Umbilical cord (tissue), 1 donor: ENCODE measurements at regions not wholly inside any gene's neighbourhood (a gene's known extent, or its start where the extent isn't known, plus 50 kb on each side); places are given as distances from the start of the nearest gene placed in this dataset.
A peak's percentile ranks its signal among the peaks of the same experiment; 100 is the strongest.

Experiments
- DNase-seq: peaks from one replicate; pipeline ENCODE4 v3.0.0-alpha.2; 2015; ENCODE audit warnings: low spot score

- DNase-seq = no peak
These were observed 193.6 kb upstream of the CEP162 start for GRCh38 chr6:84421031-84421430.

DNA sequence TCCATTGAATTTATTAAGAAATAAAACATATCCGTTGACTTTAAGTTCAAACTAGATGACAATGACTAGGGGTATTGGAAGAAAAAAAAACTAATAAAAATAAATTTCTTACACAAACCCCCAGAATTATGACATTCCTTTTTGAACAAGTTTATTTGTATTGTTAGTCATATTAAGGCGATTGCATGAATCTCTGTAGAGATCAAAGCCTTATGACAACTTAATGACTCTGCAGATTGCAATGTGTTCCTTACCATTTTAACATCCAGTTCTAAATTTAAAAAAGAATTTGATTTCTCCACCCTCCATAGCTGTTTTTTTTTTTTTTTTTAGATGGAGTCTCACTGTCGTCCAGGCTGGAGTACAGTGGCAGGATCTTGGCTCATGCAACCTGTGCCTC is 189.8 kb upstream of the CEP162 start:
- DNase-seq = no peak

DNA sequence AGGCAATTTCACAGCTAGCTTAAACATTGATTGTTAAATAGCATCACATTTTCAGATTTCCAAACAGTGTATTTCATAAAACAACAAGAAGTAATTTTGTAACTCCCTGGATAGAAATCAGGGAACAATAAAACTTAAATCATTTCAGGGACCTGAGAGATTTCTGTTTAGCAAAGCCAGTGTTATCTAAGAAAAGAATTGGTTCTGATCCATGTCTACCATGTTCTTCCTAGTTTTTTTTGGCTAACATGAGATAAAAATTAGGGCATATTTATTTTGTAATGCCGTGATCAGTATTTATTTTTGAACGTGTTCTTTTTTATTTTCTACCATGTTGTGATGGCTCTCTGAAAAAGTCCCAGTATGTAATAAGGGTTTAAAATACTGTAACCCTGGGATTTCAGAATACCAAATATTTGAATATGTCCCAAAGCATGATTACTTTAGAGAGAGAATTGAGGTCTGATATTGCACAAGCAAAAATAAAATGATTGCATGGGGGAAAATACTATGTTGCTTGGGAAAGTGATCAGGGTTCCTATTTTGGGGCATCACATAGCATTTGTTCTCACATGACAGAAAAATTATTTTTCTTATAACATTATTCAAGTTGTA is 188.7 kb upstream of the CEP162 start:
- DNase-seq = no peak

DNA sequence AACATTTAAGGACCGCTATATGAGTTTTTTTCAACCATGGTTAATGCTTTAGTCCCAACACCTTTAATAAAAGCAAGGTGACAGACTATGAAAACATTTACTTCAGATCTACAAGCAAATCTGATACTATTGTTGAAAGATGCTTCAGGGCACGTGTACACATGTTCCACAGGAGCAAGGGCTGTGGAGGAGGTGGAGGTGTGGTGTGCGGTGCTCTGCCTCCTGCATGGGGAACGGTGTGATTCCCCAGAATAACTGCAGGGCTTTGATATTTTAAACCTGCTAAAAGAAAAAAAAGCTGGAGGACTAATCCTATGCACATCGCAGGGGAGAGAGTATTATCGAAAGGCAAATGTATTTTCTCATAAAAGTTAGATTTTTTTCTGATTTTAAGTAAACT is 188.1 kb upstream of the CEP162 start:
- no peak for DNase-seq

DNA sequence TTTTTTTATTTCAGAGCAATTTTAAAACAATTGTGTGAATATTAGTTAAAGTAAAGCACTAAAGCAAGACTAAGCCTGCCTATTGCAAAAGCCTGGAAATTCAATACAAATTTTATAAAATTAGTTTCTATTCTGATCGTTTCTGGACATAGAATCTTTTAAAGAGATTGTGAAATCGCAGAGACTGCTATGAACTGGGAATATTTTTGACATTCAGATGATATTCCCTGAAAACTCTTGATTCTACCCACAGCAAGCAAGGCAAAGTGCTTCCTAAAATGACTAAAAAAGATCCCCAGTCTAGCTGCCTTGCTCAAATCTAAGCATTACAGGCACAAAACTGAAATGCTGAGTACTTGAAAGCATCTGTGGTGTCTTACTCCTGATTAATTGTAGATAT is 187.6 kb upstream of the CEP162 start:
- DNase-seq = no peak

DNA sequence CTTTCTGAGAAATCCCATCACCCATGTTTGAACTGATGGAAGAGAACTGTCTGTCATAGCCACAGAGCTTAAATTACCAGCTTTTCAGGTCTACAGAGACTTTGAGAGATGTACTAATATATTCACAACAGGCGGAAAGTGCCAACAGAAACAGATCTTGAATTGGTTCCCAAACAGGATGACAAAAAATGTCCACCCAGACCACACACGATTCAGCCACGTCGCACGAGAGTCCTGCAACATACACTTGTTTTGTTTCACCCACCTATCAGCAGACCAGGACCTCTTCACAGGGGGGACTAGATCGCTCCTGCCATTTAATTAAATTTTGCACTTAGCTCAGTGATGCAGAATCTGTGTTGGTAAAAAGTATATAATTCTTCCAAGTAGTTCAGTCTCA is 187.1 kb upstream of the CEP162 start:
- DNase-seq = no peak

DNA sequence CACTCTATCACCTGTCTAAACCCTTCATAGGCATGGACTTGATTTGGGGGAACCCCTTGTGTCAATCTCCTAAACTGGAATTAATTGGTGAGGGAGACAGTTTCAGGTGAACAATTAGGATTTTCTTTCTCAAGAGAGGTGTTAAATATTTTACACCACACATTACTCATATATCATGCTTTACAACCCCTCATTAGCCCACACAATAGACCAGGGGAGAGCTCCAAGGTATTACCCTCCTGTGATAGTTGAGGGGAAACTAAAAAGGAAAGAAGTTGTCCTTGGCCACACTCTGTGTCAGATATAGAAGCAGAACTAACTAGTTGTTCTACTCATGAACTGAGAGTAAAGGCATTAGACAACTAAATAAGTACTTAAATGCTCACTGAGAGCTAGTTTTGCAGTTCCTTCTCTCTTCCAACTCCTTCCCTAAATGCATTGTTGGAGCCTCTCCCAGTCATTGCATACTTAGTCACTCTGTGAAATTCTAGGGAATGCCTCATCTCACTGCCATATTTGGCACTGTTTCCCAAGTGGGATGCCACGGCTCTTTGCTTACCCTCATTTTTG is 183.7 kb upstream of the CEP162 start:
- peak; percentile 80 for DNase-seq

GRCh38 chr6:84409911-84410310 is 182.5 kb upstream of the CEP162 start:
- DNase-seq = no peak

DNA sequence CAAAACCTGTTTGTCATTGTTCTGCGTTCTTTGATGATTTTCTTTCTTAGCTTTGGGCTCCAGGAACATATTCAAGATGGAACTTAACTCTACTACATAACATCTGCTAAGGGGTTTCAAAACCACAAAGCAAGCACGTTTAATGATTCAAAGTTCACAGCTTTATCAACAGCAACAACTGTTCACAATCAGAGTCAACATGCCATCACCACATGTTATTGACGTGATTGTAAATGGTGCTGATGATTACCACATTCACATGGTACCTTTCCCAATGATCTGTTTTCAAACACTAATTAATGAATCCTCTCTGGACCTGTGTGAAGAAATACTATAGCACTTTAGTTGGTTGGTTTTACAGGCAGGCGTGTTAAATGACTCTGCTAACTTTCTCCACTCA is 180.6 kb upstream of the CEP162 start:
- DNase-seq = no peak

DNA sequence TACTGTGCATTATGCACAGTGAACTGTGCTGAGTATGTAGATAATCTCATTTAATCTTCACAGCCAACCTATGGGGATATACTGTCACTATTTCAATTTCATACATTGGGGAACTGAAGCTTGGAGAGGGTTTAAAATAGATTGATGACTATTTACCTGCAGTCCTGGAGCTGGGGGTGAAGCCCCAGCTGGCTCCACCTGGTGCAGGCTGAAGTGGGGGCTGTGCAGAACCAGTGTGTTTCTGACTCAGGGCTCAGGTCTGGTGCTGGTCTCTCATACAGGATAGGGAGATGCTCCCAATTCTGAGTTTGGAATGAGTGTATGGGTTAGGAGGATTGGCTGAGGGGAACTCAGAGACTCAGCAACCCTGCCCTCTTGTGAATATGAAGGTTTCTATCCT is 176.1 kb upstream of the CEP162 start:
- DNase-seq = no peak

DNA sequence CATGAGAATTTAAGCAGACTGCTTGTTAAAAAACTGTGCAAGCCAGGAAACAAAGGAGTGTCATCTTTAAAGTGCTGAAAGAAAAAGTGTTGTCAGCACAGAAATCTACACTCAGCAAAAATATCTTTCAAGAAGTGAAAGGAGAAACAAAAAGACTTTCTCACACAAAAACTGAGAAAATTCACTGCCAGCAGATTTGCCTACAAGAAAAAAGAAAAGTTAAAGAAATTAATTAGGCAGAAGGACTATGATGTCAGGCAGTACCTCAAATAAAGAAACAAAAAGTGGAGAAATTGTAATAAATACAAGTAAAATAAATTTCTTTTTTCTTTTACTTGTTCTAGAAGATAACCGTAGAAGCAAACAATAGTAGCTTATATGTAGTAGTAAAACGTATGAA is 171.6 kb upstream of the CEP162 start:
- no peak for DNase-seq

- DNase-seq = no peak
These were observed 164.8 kb upstream of the CEP162 start for GRCh38 chr6:84392261-84392660.

DNA sequence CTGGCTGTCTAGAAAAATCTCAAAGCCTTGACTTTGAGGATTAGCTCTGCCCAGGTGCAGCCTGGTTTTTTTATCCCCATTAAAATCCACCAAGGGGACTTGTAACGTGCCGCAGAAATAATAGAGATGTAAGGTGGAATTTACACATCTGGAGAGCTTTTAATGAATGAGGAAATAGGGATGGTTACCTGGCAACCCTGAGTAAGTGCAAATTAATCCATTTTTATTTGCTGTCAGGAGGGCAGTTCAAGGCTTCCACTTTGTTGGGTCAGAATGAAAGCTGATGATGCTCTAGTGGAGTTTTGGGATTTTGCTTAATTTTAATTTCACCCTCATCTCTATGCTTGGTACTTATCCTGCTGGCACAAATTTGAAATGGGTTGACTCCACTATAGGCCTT is 163.4 kb upstream of the CEP162 start:
- DNase-seq = no peak

DNA sequence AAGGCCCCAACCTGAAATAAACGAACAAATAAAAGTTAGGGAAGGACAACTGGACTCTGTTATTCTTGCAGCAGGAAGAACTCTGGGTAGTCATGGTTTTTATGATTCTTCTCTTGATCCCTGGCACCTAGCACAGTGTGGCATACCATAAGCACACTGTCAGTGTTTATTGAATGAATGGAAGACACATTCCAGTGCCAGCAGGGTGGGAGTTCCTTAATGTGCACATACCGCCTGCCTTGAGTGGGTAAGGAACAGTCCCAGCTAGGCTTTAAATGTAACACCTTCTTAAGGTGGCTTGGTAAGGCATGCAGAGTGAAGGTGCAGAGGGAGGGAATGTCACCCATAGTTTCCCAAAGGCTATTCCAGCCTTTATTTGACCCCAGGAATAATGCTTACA is 162.9 kb upstream of the CEP162 start:
- DNase-seq = no peak

DNA sequence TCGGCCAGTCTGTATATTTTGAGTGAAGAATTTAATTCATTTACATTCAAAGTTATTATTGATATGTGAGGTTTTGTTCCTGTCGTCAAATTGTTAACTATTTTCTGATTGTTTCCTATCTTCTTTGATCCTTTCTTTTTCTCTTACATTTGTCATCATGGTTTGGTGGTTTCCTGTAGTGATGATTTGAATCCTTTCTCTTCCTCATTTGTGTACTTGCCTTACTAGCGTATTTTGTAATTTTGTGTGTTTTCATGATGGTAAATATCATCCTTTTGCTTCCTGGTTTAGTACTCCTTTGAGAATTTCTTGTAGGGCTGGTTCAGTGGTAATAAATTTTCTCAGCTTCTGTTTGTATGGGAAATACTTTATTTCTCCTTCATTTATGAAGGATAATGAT is 151.7 kb upstream of the CEP162 start:
- DNase-seq = no peak

DNA sequence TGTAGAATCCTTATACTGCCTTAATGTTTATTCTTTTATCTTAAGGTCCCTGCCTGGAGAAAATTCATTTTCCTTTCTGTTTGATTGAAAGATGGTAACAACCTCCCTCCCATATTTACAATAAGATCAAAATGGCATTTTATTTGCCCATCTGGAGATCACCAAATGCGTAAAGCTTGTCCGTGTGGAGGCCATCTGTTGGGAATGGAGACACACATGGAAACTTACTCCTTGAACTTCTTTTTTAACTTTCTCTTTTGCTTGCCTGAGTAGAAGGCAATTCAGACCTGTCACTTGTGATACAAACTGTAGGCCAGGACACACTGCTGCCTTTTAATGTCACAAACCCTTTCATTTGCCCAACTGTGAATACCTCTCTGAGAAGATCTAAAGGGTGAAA is 144.8 kb upstream of the CEP162 start:
- DNase-seq = no peak

GRCh38 chr6:84371681-84372080 is 144.2 kb upstream of the CEP162 start:
- DNase-seq = no peak

DNA sequence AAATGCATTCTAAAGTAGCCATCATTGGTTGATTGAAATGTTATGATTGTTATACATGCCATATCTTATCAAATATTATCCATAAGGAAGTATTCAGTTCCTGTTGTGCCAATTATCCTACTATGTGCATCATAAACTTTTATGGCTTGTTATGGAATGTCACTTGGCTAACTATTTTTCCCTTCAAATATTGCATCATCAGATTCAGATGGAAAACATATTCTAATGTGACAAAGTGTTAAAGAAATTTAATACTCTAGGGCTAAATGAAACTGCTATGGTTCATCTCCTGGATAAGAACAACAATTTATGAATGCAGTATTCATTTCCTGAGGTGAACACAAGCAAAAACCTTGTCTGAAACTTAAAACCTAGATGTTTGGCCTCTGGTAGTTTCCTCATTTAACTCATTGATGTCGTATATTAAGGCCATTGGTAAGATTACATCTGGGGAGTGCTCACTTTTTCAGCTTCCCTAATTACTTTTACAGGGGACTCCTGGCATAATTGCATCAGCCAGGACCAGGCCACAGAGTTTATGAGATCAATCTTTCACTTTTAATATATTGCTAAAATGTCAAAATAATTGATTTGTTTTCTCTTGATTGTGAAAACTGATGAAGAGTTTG is 134.9 kb upstream of the CEP162 start:
- no peak for DNase-seq

- no peak for DNase-seq
These were observed 134.1 kb upstream of the CEP162 start for GRCh38 chr6:84361372-84362192.

GRCh38 chr6:84360039-84360438 is 132.6 kb upstream of the CEP162 start:
- no peak for DNase-seq

GRCh38 chr6:84358581-84358980 is 131.1 kb upstream of the CEP162 start:
- DNase-seq = no peak

DNA sequence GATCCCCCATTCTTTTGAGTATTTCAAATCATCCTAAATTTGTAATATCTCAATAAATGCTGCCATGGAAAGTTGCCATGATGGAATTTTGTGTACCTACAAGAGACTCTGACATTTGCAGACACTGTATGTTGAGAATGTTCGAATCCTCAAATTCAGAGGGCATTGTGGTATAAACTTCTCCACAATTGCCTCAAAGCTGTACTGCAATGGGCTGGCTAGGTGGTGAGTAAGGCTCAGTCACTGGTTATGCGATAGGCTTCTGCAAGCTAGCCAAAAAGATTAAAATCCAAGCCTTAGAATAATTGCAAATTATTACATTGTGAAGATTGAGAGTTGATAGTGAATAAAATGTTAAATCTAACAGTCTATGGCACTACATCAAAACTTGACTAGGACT is 130.2 kb upstream of the CEP162 start:
- DNase-seq = no peak

DNA sequence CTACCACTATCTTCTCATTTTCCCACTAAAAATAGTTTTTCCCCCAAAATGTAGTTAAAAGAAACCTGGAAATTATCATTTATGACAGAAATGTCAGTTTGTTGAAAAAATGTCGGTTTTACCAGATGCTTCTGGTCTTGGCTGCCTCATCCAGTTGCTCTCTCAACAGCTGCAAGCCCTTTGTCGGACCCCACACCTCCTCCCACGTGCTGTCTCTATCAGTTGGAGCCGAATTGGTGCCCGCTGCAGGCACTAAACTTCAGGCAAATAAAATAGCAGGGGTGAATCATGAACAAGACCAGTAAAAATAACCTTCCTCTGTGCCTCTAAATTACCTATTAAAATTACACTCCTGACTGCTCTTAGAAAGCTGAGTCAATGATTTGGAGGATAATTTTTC is 129.5 kb upstream of the CEP162 start:
- no peak for DNase-seq
